Keratinocyte (primary cell): ENCODE measurements at regions not wholly inside any gene's neighbourhood (a gene's known extent, or its start where the extent isn't known, plus 50 kb on each side); places are given as distances from the start of the nearest gene placed in this dataset.

Source experiments
- DNase-seq: peaks from one replicate; pipeline ENCODE4 v3.0.0-alpha.2; 2011; ENCODE audit warnings: low read depth, missing footprints, low spot score
- FAIRE-seq: peaks from 2 replicates; lab custom pipeline; 2011; peaks lifted over from hg19 to GRCh38; lab: Jason Lieb, UNC
- H2AFZ ChIP-seq: 2 replicates; pipeline ENCODE4 v1.6.0; 2012; ENCODE audit warnings: low read length, control low read depth, inconsistent platforms; ENCODE audit not compliant: control insufficient read depth
- H3K27ac ChIP-seq: 2 replicates; pipeline ENCODE4 v1.5.1; 2011; ENCODE audit warnings: low read length; ENCODE audit not compliant: control insufficient read depth, insufficient read depth
- H3K27me3 ChIP-seq: 3 replicates; pipeline ENCODE4 v1.6.0; 2011; ENCODE audit warnings: low read length; ENCODE audit not compliant: control insufficient read depth, insufficient read depth; ENCODE audit errors: extremely low read depth
- H3K36me3 ChIP-seq, 2 experiments: 2 replicates in 1 of 2; 3 replicates in 1 of 2; pipeline ENCODE4 v1.5.1; 2011; ENCODE audit warnings: low read length in 2 of 2, mild to moderate bottlenecking in 1 of 2; ENCODE audit not compliant: control insufficient read depth in 2 of 2, insufficient read depth in 2 of 2; ENCODE audit errors: extremely low read depth in 1 of 2
- H3K4me1 ChIP-seq: 3 replicates; pipeline ENCODE4 v1.5.1; 2011; ENCODE audit warnings: low read length; ENCODE audit not compliant: control insufficient read depth, insufficient read depth; ENCODE audit errors: extremely low read depth
- H3K4me2 ChIP-seq: 3 replicates; pipeline ENCODE4 v1.6.0; 2011; ENCODE audit warnings: low read depth, low read length; ENCODE audit not compliant: control insufficient read depth, insufficient read depth; ENCODE audit errors: extremely low read depth
- H3K4me3 ChIP-seq, 3 experiments: fragments of 200-600 bp in 1 of 3; sonication (generic) in 1 of 3; 2 replicates in 2 of 3; 3 replicates in 1 of 3; pipeline ENCODE4 v1.5.1; 2011 to 2016; ENCODE audit warnings: low read length in 3 of 3, mild to moderate bottlenecking in 3 of 3, control low read depth in 2 of 3, inconsistent platforms in 1 of 3, low read depth in 1 of 3, mixed read lengths in 1 of 3, mixed run types in 1 of 3, moderate library complexity in 1 of 3; ENCODE audit not compliant: control insufficient read depth in 2 of 3, insufficient read depth in 2 of 3; ENCODE audit errors: extremely low read depth in 1 of 3
- H3K79me2 ChIP-seq: 2 replicates; pipeline ENCODE4 v1.6.0; 2012; ENCODE audit warnings: low read length; ENCODE audit not compliant: control insufficient read depth, insufficient read depth
- H3K9ac ChIP-seq: 3 replicates; pipeline ENCODE4 v1.6.0; 2011; ENCODE audit warnings: low read length; ENCODE audit not compliant: control insufficient read depth, insufficient read depth; ENCODE audit errors: extremely low read depth
- H3K9me1 ChIP-seq: 3 replicates; pipeline ENCODE4 v1.6.0; 2011; ENCODE audit warnings: low read length; ENCODE audit not compliant: control insufficient read depth, insufficient read depth; ENCODE audit errors: extremely low read depth
- H3K9me3 ChIP-seq: 2 replicates; pipeline ENCODE4 v1.5.1; 2012; ENCODE audit warnings: low read depth, low read length; ENCODE audit not compliant: control insufficient read depth
- H4K20me1 ChIP-seq: 3 replicates; pipeline ENCODE4 v1.6.0; 2011; ENCODE audit warnings: low read length; ENCODE audit not compliant: control insufficient read depth, insufficient read depth; ENCODE audit errors: extremely low read depth
- EZH2 ChIP-seq: IDR thresholded peaks from one replicate; pipeline ENCODE4 v1.6.1; 2012; ENCODE audit warnings: inconsistent platforms, mild to moderate bottlenecking, low read length, moderate library complexity
- dilution Hi-C: fragments of 300-500 bp; cut with MboI; formaldehyde crosslinking; loops from one replicate; pipeline ENCODE4 v1.7.0; 2020; ENCODE audit warnings: low sequenced_read_pairs; ENCODE audit not compliant: extremely low pct_ligation_motif_present
- TF ChIP-seq, protein P1 (sequence below), 3 experiments: IDR thresholded peaks in 1 of 3; conservative IDR thresholded peaks in 1 of 3; optimal IDR thresholded peaks in 1 of 3; 2 replicates in 2 of 3; 3 replicates in 1 of 3; pipeline versions ENCODE3 to v1.5.1; 2011; ENCODE audit warnings: low read length in 3 of 3, mild to moderate bottlenecking in 3 of 3, moderate library complexity in 2 of 3, control low read depth in 1 of 3, inconsistent platforms in 1 of 3; ENCODE audit not compliant: insufficient read depth in 2 of 3; ENCODE audit errors: extremely low read depth in 1 of 3

DNA sequence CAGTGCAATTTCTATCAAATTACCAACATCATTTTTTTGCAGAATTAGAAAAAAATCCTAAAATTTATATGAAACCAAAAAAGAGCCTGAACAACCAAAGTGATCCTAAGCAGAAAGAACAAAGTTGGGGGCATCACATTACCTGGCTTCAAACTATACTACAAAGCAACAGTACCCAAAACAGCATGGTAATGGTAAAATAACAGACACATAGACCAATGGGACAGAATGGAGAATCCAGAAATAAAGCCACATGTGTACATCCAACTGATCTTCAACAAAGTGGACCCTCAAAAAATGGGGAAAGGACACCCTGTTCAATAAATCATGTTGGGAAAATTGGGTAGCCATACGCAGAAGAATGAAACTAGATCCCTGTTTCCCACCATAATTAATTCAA lies 245.7 kb upstream of the CTAGE1 start:
- Histone ChIP-seq H3K4me3 (no peak overlapping the region), H3K79me2 (no peaks in the 10 kb centered on the region), H3K27ac (no peak overlapping the region), H3K9ac (no peak overlapping the region), H3K9me1 (no peaks in the 10 kb centered on the region), H3K4me1 (peaks cover 6% of the 10 kb centered on the region), H3K4me2 (no peak overlapping the region), H3K9me3 (no peaks in the 10 kb centered on the region), H3K36me3 (no peaks in the 10 kb centered on the region), H2AFZ (no peak overlapping the region), H4K20me1 (no peaks in the 10 kb centered on the region), H3K27me3 (no peaks in the 10 kb centered on the region)
- dilution Hi-C loops = no loop called here
- no peak for TF ChIP-seq EZH2
- DNase-seq (no peak), FAIRE-seq (no peak)

DNA sequence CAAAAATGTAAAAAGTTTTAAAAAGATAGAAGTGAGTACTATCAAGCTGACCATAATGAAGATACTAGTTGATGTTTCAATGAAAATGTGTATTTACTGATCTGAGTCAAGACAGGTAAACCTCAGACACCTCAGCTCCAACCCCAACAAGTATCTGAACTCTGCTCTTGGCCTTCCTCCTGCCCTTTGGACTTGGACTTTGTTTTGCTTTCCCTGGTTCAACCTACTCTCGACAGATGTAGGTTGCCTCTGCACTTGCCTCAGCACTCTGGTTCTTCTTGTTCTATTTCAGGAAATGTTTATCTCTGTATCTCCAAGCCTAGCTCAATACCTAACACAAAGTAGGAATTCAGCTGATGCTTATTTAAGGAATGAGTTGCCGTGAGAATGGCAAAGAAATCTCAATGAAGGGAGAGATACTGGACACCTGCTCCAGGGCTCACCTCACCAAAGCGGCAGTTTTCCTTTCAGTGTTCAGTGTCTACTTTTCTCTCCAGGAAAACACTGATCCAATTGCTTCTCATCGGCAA lies 248.8 kb upstream of the CTAGE1 start:
- Histone ChIP-seq H3K27ac (no peak overlapping the region), H2AFZ (no peak overlapping the region), H3K9me1 (no peaks in the 10 kb centered on the region), H3K79me2 (no peaks in the 10 kb centered on the region), H3K4me3 (no peak overlapping the region), H3K4me1 (peaks cover 6% of the 10 kb centered on the region), H3K9ac (no peak overlapping the region), H3K27me3 (no peaks in the 10 kb centered on the region), H4K20me1 (no peaks in the 10 kb centered on the region), H3K9me3 (no peaks in the 10 kb centered on the region), H3K36me3 (no peaks in the 10 kb centered on the region), H3K4me2 (no peak overlapping the region)
- TF ChIP-seq EZH2 = no peak
- TF ChIP-seq, protein P1, sequence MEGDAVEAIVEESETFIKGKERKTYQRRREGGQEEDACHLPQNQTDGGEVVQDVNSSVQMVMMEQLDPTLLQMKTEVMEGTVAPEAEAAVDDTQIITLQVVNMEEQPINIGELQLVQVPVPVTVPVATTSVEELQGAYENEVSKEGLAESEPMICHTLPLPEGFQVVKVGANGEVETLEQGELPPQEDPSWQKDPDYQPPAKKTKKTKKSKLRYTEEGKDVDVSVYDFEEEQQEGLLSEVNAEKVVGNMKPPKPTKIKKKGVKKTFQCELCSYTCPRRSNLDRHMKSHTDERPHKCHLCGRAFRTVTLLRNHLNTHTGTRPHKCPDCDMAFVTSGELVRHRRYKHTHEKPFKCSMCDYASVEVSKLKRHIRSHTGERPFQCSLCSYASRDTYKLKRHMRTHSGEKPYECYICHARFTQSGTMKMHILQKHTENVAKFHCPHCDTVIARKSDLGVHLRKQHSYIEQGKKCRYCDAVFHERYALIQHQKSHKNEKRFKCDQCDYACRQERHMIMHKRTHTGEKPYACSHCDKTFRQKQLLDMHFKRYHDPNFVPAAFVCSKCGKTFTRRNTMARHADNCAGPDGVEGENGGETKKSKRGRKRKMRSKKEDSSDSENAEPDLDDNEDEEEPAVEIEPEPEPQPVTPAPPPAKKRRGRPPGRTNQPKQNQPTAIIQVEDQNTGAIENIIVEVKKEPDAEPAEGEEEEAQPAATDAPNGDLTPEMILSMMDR (optimal IDR thresholded peaks at IDR 0.05 in 1 of 3, IDR thresholded peaks at IDR 0.05 in 1 of 3, conservative IDR thresholded peaks at IDR 0.05 in 1 of 3; ENCODE audit: extremely low read depth in 1 of 3, insufficient read depth in 2 of 3, low read length in 3 of 3) = no peak
- FAIRE-seq (no peak), DNase-seq (no peak)
- dilution Hi-C loops = no loop called here

DNA sequence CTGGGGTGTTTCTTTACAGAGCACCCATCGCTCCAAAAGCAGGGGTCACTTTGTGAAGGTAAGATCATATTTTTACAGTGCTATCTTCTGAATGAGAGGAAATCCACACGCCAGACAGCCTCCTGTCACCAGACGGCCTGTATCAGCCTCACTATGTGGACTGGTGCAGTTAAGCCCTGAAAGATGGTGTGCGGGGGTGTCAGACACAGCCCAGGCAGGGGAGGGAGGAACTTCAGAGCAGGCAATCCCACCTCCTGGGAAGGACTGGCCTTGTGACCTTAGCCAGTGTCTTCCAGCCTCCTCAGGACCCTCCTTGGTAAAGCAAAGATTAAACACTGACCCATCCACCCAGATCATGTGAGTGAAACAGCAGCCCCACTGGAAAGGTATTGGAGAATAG lies 249.4 kb upstream of the CTAGE1 start:
- H3K36me3 ChIP-seq = no peaks in the 10 kb centered on the region
- no peak overlapping the region for H3K9ac ChIP-seq
- no peak overlapping the region for H3K4me2 ChIP-seq
- no peak for FAIRE-seq
- H3K9me1 ChIP-seq = no peaks in the 10 kb centered on the region
- H3K4me3 ChIP-seq = no peak overlapping the region
- H4K20me1 ChIP-seq = no peaks in the 10 kb centered on the region
- peaks cover 6% of the 10 kb centered on the region for H3K4me1 ChIP-seq
- no peaks in the 10 kb centered on the region for H3K9me3 ChIP-seq
- H3K27me3 ChIP-seq = no peaks in the 10 kb centered on the region
- H3K79me2 ChIP-seq = no peaks in the 10 kb centered on the region
- no peak for DNase-seq
- H3K27ac ChIP-seq = no peak overlapping the region
- TF ChIP-seq, protein P1 (optimal IDR thresholded peaks at IDR 0.05 in 1 of 3, IDR thresholded peaks at IDR 0.05 in 1 of 3, conservative IDR thresholded peaks at IDR 0.05 in 1 of 3; ENCODE audit: extremely low read depth in 1 of 3, insufficient read depth in 2 of 3, low read length in 3 of 3) = no peak
- no peak for TF ChIP-seq EZH2
- no peak overlapping the region for H2AFZ ChIP-seq
- dilution Hi-C loops = no loop called here
